Calu3 (cell line): ENCODE measurements at regions not wholly inside any gene's neighbourhood (a gene's known extent, or its start where the extent isn't known, plus 50 kb on each side); places are given as distances from the start of the nearest gene placed in this dataset.

Experiments used
- BruUV-seq: library from RNA; stranded (reverse); fragments of 400-500 nt; replicated peaks from 2 replicates; lab custom pipeline; 2021; lab: Mats Ljungman, UMichigan
- CTCF ChIA-PET: fragments of 300-600 bp; sonication (Branson Sonifier 250); formaldehyde crosslinking; loops from one replicate; lab custom pipeline; 2022; ENCODE audit warnings: antibody characterized with exemption; lab: Charles Lee
- DNase-seq: peaks from one replicate; pipeline ENCODE4 v3.0.0; 2022
- H3K27ac Mint-ChIP-seq: one replicate; pipeline ENCODE4 v1.8.0; 2022; ENCODE audit warnings: mixed read lengths; ENCODE audit not compliant: unreplicated experiment
- H3K27me3 Mint-ChIP-seq: one replicate; pipeline ENCODE4 v1.8.0; 2022; ENCODE audit warnings: mixed read lengths; ENCODE audit not compliant: unreplicated experiment
- H3K36me3 Mint-ChIP-seq: one replicate; pipeline ENCODE4 v1.8.0; 2022; ENCODE audit warnings: mild to moderate bottlenecking, moderate library complexity, mixed read lengths; ENCODE audit not compliant: insufficient read depth, unreplicated experiment
- H3K4me1 Mint-ChIP-seq: one replicate; pipeline ENCODE4 v1.8.0; 2022; ENCODE audit warnings: mild to moderate bottlenecking, low read depth, mixed read lengths; ENCODE audit not compliant: unreplicated experiment
- H3K4me3 Mint-ChIP-seq: one replicate; pipeline ENCODE4 v1.8.0; 2022; ENCODE audit warnings: mild to moderate bottlenecking, low read depth, moderate library complexity, mixed read lengths; ENCODE audit not compliant: unreplicated experiment
- H3K9me3 Mint-ChIP-seq: one replicate; pipeline ENCODE4 v1.8.0; 2022; ENCODE audit warnings: low read depth, mixed read lengths; ENCODE audit not compliant: unreplicated experiment
- intact Hi-C: fragments of 100-400 bp; cut with micrococcal nuclease; formaldehyde crosslinking; loops from one replicate; pipeline ENCODE4 v1.10.0; 2022; ENCODE audit not compliant: unreplicated experiment
- TF ChIP-seq, protein P1 (sequence below): fragments of 200-600 bp; IDR thresholded peaks from one replicate; pipeline ENCODE4 v1.8.0; 2022; ENCODE audit warnings: antibody characterized with exemption; ENCODE audit not compliant: unreplicated experiment

DNA sequence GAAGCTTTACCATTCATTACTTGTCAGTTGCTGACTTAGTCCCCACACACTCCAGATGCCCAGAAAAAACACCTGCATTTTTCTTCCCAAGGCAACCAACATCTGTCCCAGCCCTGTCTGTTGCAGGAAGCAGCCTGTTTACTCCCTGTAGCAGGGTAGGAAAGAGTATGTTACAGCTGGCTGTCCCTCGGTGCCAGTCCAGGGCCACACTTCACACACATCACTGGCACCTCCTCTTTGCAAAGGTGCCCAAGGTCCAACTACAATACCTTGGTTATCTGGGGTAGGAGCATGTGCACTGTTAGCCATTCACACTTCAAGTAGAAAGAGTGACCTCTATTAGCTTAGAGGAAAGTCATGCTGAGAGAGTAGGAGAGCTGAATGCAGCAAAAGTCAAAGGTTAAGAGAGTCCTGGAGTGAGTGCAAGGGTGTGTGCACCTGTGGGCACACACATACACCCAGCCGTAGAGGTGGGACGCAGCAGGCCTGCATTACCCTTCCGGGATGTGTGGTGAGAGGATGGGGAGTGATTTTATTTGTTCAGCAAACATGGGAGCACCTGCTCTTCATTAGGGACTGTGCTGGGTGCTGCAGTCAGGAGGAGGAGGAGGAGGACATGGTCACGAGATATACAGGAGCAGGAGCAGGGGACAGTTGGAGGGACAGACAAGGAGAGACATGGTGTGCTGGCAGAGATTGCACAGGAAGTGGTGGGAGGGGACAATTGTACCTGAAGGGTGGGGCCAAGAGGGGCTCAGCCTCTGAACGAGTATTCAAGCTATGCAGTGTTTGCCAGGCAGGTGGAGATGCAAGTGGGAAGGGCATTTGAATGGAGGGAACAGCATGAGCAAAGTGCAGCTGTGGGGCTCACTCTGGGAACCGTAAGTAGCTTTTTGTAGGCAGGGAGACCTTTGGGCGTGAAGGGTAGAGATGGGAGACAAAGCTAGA is 69.8 kb downstream of the TSN start:
- TF ChIP-seq, protein P1, sequence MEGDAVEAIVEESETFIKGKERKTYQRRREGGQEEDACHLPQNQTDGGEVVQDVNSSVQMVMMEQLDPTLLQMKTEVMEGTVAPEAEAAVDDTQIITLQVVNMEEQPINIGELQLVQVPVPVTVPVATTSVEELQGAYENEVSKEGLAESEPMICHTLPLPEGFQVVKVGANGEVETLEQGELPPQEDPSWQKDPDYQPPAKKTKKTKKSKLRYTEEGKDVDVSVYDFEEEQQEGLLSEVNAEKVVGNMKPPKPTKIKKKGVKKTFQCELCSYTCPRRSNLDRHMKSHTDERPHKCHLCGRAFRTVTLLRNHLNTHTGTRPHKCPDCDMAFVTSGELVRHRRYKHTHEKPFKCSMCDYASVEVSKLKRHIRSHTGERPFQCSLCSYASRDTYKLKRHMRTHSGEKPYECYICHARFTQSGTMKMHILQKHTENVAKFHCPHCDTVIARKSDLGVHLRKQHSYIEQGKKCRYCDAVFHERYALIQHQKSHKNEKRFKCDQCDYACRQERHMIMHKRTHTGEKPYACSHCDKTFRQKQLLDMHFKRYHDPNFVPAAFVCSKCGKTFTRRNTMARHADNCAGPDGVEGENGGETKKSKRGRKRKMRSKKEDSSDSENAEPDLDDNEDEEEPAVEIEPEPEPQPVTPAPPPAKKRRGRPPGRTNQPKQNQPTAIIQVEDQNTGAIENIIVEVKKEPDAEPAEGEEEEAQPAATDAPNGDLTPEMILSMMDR = no peak
- H3K4me1 Mint-ChIP-seq = peaks cover 10% of the 10 kb centered on the region
- no peak for DNase-seq
- intact Hi-C loops = no loop called here
- no peaks in the 10 kb centered on the region for H3K27me3 Mint-ChIP-seq
- BruUV-seq = no TSS peak
- no peak overlapping the region for H3K4me3 Mint-ChIP-seq
- H3K9me3 Mint-ChIP-seq = no peaks in the 10 kb centered on the region
- CTCF ChIA-PET = no interaction called here
- no peak overlapping the region for H3K27ac Mint-ChIP-seq
- no peaks in the 10 kb centered on the region for H3K36me3 Mint-ChIP-seq

DNA sequence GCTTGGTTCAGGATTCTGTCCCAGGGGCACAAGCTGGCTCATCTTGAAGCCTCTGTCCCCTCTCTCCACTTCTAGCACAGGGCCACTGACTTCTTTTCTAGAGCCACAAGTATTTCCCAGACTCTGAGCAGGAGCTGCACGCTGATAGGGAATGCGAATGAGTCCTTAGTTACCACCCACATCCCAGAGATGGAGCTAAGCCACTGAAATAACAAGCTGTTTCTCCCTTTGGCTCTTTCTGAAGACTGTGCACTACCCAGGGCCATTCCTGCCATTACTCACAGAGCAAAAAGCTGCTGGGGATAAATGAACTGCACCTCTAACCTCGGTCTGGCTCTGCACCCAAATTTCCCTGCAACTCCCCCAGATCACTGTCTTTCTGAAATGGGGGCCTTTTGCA is 70.6 kb downstream of the TSN start:
- no peak overlapping the region for H3K4me3 Mint-ChIP-seq
- intact Hi-C loops = no loop called here
- no peak overlapping the region for H3K27ac Mint-ChIP-seq
- H3K9me3 Mint-ChIP-seq = no peaks in the 10 kb centered on the region
- TF ChIP-seq, protein P1 = no peak
- H3K4me1 Mint-ChIP-seq = peaks cover 10% of the 10 kb centered on the region
- DNase-seq = no peak
- BruUV-seq = no TSS peak
- H3K36me3 Mint-ChIP-seq = no peaks in the 10 kb centered on the region
- no peaks in the 10 kb centered on the region for H3K27me3 Mint-ChIP-seq
- CTCF ChIA-PET = no interaction called here

DNA sequence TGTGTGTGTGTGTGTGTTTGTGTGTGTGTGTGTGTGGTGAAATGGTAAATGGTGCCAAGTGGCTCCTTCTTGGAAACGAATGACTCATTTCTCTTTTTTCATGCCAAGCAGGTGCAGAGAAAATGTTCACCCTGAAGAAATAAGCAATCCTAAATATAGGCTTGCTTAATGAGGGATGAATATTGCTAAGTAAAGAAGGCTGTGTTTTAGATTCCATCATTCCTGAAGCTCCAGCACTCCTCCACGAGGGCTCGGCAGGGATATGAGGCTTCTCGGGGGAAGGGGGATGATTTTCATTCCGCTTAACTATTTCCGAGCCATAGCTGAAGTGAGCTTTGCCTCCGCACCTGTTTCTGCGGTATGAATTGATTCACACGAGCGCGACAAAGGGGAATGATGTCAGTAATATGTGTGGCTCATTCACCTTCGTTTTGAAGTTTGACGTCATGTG is 72.9 kb downstream of the TSN start:
- Mint-ChIP-seq H3K4me1 (peaks cover 10% of the 10 kb centered on the region), H3K36me3 (no peaks in the 10 kb centered on the region), H3K27ac (no peak overlapping the region), H3K27me3 (peaks cover 15% of the 10 kb centered on the region), H3K9me3 (no peaks in the 10 kb centered on the region), H3K4me3 (no peak overlapping the region)
- intact Hi-C loops = no loop called here
- no peak for DNase-seq
- TF ChIP-seq, protein P1 = no peak
- BruUV-seq = no TSS peak
- CTCF ChIA-PET = no interaction called here

DNA sequence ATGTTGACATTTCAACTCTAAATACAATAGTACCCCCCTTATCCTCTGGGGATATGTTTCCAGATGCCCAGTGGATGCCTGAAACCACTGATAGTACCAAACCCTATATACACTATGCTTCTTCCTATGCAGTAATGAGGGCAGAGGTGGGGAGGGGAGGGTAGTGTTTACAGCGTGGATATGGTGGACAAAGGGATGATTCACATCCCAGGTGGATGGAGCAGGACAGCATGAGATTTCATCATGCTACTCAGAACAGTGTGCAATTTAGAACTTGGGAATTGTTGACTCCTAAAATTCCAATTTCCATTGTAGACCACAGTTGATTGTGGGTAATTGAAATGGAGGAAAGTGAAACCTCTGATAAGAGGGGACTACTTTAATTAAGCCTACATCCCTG is 75.4 kb downstream of the TSN start:
- Mint-ChIP-seq H3K27me3 (peaks cover 16% of the 10 kb centered on the region), H3K9me3 (no peaks in the 10 kb centered on the region), H3K4me3 (no peak overlapping the region), H3K36me3 (no peaks in the 10 kb centered on the region), H3K4me1 (peaks cover under 1% of the 10 kb centered on the region), H3K27ac (no peak overlapping the region)
- BruUV-seq = no TSS peak
- TF ChIP-seq, protein P1 = no peak
- CTCF ChIA-PET = no interaction called here
- DNase-seq = no peak
- intact Hi-C loops = no loop called here
